ENCODE measurements at regions not wholly inside any gene's neighbourhood (a gene's known extent, or its start where the extent isn't known, plus 50 kb on each side); places are given as distances from the start of the nearest gene placed in this dataset.
"Not testable (repeated sequence)": the region's sequence is repeated elsewhere in the genome, so short reads cannot be mapped to it uniquely, and the experiment has no call there.

DNA sequence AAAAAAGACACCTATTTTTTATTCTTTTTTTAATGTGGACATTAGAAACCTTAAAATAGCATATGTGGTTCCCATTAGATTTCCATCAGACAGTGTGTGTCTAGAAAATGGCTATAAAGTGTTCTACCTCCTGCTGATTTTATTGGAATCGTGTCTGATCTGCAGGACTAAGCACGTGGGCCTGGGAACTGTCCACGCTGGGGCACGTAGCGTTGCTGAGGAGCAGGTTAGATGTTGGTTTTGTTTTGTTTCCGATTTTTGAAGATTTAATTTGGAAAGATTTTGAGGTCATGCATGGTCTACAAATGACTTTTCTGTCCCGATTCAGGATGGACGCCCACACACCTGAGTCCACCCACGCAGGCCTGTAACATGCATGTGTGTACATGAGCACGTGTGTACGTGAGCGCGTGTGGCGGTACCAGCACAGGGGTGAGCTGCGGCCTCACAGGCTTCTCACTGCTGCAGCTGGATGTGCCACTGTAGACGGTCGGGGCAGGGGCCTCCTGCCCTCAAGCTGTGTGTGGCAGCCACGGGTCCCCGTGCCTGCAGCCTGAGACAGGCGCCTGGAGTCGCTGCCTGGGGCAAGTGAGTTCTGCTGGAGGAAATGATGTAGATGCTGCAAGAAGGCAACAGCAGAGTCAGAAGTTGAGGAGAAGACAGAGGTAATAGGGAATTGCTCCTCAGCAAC, 99.7 kb upstream of the CTDP1 start:
- no peak for DNase-seq

GRCh38 chr18:79580498-79581171, 99.0 kb upstream of the CTDP1 start:
- no peak for DNase-seq

GRCh38 chr18:79581406-79581805, 98.2 kb upstream of the CTDP1 start:
- no peak for DNase-seq

GRCh38 chr18:79581911-79582310, 97.7 kb upstream of the CTDP1 start:
- DNase-seq, result no peak

DNA sequence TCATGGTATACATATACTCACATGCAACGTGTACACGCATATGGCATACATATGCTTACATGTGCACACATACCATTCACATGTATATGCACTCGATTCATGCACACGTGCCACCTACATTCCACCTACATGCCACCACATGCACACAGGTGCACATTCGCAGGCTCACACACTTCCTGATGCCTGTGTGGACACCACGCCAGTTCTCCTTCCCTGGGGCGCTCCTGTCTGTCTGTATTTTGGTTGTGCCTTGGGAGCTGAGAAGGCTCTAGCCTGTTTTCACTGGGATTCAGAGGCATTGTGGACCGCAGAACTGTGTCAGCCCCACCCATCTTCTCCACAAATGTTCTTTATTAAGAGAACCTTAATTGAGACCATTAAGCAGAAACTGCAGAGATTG, 96.6 kb upstream of the CTDP1 start:
- DNase-seq, result no peak

DNA sequence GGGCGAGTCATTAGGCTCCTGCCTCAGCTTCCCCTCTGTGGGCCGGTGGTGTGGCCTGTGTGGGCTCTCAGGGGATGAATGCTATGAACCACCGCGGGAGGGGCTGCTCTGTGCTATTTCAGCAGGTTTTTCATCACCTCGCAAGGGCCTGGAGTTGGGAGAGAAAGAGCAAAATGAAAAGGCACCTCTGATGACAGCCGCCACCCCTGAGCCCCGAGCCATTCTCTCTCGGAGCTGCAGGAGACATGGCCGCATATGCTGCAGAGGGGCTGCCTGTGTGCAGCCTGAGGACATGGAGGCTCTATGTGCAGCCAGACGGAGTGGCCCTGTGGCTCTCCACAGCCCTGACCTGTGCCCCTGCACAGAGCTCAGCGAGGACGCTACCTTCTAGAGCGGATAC, 96.2 kb upstream of the CTDP1 start:
- no peak for DNase-seq

GRCh38 chr18:79583984-79584401, 95.6 kb upstream of the CTDP1 start:
- DNase-seq, result no peak

GRCh38 chr18:79584491-79585394, 94.9 kb upstream of the CTDP1 start:
- no peak for DNase-seq

GRCh38 chr18:79585395-79586370, 93.9 kb upstream of the CTDP1 start:
- no peak for DNase-seq

DNA sequence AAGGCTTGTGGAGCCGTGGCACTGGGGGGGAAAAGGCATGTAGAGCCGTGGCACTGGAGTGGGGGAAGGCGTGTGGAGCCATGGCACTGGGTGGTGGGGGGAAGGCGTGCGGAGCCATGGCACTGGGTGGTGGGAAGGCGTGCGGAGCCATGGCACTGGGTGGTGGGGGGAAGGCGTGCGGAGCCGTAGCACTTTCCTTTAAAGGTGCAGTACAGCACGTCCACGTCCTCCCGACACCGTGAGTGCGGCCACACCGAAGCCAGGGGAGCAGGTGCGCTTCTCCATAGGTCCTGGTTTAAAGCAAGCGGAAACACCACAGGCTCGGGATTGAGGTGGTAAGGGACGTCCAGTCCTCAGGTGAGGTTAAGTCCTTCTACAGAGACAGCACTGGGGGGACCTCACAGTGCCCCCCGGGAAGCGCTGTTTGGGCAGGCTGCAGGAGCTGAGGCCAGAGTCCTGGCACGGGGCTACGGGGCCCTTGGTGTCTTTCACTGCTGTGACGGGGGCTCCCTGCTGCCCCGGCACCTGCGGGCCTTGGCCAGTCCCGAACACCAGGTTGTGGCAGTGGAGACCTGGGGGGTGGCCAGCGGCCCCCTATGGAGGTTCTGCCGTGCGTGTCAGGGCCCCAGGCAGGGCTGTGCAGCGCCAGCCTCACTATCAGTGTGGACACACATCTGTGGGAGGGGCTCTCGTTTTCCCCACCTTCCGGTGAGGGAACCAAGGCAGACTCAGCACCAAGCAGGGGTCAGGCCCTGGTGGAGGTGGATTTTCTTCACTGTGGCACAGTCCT, 93.0 kb upstream of the CTDP1 start:
- DNase-seq, result no peak

GRCh38 chr18:79587226-79587741, 92.3 kb upstream of the CTDP1 start:
- no peak for DNase-seq

DNA sequence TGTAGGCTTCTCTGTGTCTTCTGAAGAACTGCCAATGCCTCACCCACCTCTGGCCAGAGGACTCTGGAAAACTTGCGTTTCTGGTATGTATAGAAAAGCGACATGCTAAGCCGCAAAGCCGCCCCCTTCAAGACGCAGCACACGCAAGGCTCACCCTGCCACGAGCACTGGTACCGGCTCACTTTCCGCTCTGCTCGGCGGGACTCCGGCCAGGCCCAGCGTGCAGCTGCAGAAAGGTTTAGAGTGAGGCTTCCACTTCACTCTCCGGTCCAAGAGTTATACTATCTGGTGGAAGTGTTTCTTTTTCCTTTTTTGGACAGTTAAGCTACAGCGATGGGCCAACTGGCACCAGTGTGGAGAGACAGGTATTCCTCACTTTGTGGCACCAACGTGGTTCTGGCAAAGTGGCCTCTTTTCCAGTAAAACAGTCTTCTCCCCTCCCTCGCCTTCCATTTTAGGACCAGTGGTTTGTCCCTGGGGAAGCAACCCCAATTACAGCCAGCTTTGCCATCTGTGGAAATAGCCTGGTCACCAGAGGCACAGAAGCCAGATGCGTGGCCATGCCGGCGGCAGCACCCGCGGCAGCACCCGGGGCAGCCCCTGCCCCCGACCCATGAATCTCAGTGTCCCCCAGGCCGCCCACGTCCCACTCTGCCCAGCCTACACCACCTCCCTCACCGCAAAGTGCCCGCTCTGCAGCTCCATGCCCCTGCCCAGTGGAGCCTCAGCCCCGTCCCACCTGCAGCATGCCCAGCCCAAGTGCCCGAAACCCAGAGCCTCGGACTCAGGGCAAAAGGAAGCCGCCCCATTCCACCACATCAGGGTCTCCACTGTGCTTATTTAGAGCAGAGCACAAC, 91.6 kb upstream of the CTDP1 start:
- peak; percentile 63 for DNase-seq

DNA sequence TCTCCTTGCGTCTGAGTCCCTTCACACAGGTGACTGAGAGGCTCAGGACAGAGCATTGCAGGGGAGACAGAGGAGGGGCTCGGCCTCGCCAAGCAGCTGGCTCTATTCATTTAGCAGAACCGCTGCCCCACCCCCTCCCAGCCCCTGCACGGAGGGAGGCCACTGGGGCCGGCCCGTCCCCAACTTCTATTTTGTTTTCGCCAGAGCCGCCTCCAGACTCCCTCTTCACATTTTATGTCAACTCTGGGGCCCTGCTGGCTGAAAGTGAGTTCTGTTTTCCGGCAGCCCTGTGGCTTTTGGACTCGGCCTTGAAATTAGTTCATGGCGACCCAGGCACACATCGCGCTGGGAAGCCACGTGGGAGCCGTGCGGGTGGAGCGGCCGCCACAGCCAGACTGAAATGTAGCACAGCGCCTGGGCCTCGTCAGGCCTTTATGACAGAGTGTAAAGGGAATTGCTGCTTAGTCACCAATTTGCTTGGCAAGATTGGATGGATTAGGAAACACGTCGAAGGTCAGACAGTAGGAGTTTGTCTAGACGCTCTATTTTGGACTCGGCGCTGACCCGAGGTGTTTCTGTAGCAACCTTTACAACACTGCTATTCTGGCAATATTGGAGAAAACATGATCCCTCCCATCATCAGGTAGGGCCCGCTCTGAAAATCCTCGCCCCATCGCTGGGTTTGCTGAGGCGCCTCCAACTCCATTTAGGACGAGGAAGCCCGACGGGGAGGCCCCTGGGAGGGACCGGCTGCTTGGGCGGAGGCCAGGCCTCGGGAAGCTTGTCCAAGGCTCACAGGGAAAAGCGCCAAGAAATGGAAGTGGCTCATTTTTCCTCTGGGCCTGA, 90.7 kb upstream of the CTDP1 start:
- DNase-seq, result peak; percentile 94

GRCh38 chr18:79589601-79590091, 90.0 kb upstream of the CTDP1 start:
- DNase-seq, result no peak

DNA sequence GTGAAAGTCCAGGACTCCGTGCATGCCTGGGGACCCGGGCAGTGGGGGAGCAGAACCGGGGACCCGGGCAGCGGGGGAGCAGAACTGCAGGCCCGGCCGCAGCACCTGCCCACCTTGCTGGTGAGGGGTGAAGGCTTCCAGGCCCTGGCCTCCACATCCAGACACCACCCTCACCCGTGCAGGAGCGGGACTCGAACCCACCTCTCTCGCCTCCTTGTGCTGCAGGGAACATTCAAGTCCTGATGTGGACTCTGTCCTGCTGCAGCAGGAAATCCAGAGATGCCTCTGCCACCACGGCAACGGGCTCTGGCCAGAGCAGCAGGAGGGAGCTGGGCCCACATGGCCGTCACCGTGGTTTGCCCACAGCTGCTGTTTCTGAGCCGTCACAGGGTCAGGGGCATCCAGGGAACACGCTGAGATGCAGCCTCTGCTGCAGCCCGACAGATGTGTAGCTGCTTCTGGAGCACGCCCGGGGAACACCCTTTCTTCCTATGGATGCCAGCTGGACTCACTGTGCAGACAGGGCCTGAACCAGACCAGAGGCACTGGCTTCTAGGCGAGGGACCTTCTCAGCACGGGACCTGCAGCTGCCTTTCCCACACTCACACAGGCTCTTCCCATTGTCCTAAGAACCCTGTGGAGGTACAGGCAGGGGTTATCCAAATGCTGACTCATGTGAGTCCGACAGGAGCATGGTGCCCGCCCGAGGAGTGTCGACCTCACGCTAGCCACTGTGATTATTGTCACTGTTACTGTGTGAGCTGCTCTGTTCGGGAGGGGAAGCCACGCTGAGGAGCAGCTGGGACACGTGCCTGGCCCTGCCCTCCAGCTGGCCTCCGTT, 89.2 kb upstream of the CTDP1 start:
- peak; percentile 91 for DNase-seq

DNA sequence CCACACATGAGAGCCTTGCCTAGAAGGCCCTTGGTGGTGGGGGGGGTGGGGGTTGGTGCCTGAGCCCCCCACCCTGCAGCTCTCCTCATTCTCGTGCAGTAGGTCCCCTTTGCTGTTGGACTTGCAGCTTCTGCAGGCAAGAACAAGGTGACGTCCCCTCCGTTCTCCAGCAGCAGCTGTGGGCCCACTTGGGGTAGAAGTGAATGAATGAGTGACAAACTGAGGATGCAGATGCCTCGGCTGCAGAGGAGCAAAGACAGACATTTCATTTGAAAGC, 88.6 kb upstream of the CTDP1 start:
- DNase-seq, result no peak

DNA sequence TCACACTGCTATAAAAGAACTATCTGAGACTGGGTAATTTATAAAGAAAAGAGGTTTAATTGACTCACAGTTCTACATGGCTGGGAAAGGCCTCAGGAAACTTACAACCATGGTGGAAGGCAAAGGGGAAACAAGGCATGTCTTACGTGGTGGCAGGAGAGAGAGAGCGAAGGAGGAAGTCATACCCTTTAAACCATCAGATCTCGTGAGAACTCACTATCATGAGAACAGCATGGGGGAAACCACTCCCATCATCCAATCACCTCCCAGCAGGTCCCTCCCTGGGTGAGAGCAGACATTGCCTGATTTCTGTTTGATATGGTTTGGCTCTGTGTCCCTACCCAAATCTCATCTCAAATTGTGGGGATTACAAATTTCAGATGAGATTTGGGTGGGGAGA, 86.9 kb upstream of the CTDP1 start:
- not testable (repeated sequence) for DNase-seq

DNA sequence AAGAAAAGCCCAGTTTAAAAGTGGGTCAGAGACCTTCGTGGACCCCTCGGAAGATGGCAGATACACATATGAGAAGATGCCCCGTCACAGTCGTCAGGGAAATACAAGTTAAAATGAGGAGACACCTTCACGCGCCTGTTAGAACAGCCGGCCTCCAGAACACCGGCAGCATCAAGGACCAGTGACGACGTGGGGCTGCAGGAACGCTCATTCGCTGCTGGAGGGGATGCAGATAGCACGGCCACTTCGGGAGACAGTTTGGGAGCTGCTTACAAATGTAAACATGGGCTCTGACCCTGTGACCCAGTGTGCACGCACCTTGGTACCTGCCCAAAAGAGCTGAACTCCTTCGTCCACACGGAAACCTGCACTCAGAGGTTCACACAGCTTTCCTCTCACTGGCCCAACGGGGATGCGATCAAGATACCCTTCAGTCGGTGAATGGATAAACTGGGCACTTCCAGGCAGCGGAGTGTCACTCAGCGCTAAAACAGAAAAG, 83.7 kb upstream of the CTDP1 start:
- DNase-seq, result no peak

Data from tongue (tissue), 1 donor.